GM18868 (cell line): ENCODE measurements at regions not wholly inside any gene's neighbourhood (a gene's known extent, or its start where the extent isn't known, plus 50 kb on each side); places are given as distances from the start of the nearest gene placed in this dataset.

Experiments
- ATAC-seq: cut with Tn5 transposase; IDR thresholded peaks from one replicate; pipeline ENCODE4 v1.9.1; 2021; ENCODE audit warnings: mild to moderate bottlenecking, moderate library complexity; ENCODE audit not compliant: unreplicated experiment

DNA sequence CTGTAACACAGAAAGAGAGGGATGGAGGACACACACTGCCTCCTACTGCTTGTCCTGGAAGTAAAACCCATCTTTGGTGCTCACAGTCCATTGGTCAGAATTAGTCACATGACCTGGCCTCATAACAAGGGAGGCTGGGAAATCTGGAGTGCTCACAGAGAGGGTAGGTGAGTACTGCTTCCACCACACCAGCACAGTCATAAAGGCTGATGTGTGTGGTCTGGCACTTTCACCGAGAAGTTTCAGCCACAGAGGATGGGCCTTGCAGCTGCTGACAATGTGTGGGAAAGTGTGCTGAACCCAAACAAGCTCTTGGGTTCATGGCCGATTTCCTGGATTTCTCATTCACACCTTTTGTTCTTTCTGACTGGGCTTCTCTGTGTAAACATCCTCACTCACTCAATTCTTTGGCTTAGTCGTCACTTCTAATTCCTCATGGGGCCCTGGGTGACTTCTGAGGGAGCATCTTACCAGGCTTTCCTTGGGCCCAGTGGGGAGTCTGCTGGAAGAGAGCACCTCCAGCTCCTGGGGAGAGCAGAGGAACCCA is 100.7 kb downstream of the ASB7 start:
- ATAC-seq: peak; percentile 100

GRCh38 chr15:100703671-100704070 is 101.3 kb downstream of the ASB7 start:
- no peak for ATAC-seq

DNA sequence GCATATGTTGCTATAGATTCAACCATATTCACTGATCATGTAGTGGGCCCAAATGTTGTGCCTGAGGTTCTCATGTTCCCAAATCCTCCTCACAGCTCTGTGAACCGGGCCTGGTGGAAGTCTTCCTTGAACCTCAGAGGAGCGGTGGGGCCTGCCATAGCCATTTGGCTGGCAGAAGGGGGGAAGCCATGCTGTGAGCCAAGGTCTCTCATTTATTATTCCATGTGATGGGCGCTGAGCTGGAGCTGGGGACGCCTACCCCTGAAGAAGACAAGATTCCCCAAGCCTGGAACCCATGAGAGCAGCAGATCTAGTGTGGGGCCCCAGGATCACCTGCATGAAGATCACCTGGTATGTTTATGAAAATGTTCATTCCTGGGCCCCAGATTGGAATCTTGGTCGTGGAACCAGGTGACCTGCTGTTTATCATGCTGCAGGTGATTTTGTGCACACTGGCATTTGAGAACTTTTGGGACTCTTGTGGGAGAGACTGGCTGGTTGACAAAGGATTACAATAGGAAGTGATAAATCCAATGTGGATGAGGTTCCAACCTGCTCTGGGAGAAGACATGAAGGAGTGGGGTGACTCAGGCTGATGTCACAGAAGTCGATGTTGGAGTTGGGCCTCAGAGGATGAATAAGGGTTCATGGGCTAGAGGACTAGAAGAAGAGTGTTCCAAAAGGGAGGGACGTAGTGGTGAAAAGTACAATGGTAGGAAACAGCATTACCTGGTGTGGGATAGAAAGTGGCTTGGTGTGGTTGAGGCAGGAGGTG is 102.1 kb downstream of the ASB7 start:
- no peak for ATAC-seq

DNA sequence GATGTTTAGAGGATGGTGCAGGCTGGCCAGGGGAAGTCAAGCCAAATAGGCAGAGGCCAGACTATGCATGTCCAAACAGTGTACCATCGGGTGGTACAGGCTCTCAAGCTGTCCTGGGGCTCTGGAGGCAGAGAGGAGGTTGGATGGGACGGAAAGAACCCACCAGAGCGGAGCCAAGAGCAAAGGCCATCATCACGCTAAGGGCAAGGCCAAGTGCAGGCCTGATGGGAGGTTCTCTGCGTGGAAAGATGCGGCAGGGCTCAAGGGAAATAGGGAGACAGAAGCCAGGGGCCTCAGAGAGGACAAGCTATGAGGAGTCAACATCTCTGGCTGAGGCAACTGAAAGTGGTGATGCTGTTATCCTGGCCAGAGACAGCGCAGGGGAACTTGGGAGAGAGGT is 102.7 kb downstream of the ASB7 start:
- no peak for ATAC-seq

DNA sequence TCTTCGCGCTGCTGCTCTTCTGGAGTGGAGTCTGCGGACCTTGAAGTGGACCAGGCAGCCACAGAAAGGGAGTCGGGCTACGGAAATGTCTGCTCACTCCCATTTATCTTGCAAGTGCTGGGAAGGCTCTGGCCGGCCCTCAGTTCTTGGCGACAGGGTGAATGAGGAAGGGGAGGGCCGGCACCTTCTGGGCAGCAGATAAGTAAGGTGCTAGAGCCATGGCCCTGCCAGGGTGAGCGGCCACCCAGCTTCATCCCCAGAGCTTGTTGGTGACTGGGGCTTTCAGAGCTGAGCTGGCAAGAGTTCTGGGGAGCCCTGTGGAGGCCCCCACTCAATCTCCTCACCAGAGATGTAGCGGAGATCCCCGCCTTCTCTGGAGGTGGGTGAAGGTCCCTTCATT is 103.5 kb downstream of the ASB7 start:
- no peak for ATAC-seq

GRCh38 chr15:100707229-100707628 is 104.8 kb downstream of the ASB7 start:
- ATAC-seq: no peak

GRCh38 chr15:100708916-100709315 is 106.5 kb downstream of the ASB7 start:
- no peak for ATAC-seq

- ATAC-seq: no peak
Observed at GRCh38 chr15:100710222-100710621, 107.8 kb downstream of the ASB7 start.

- no peak for ATAC-seq
Observed at GRCh38 chr15:100710744-100711515, 108.5 kb downstream of the ASB7 start.

DNA sequence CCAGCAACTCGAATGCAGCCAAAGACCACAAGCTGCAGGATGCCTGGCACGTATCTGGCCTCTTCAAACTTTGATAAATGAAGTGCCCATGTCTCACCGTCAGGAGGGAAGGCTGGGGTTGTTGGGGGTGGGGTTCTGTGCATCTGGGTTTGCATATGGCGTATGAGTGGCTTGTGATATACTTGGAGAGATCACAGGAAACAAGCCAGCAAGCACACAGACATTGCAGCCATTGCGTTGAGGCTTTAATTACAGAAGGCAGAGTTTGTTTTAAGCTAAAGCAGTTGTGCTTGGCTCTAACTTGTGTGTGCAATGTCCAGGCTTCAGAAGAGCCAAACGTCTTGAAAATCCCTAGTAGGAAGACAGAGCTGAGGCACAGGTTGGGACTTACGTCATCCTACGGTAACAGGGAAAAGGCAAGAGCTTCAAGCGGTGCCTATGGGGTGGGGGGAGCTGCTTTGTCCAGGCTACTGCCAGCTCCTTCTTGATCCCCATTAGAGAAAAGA is 109.2 kb downstream of the ASB7 start:
- no peak for ATAC-seq

DNA sequence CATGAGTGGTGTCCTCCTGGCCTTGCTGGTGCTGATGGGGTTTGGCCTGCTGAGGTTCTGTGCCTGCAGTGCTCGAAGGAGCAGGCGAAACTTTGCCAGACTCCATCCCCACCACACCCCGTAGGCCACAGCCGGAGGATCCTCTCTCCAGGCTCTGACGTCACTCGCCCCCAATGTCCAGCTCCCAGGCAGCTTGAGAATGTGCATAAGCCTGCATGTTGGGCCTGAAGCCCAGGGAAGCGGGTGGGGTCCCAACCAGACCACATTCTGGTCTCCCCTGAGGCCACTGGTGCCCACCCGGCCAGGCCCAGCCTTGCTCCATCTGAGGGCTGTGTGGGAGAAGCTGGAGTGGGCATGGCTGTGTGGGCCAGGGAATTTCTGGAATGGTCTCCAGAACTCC is 109.8 kb downstream of the ASB7 start:
- no peak for ATAC-seq

GRCh38 chr15:100713163-100713867 is 110.9 kb downstream of the ASB7 start:
- ATAC-seq: no peak

DNA sequence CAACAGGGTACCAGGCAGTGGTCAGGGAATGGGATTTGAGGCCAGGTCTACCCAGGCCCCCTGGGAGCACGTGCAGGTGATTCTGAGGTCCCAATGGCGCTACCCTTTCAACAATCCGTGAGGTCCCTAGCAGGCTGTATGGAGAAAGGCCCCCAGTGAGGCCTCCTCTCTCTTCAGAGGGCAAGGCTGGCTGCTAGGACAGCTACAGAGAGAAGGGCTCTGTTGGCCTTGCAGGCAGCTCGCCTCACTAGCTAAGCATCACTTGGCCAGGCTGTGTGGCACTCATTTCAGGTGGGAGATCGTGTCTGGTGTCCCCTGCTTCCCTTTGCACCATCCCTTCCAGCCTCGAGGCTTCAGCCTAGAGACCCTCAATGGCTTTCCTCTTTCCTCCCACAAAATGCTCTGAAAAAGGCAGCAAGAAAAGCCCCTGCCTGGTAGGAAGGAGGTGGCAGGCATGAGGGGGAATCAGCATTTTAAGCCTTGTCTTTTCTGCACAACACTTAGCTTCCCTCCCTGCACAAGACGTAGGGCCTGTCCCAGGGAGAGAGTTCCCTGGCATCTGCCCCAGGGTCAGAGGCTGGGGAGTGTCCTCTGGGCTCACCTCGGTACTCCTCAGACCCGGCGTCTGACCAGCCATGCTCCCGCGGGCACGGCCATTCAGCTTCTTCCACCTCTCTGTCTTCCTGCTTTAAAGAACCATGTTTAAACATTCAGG is 111.8 kb downstream of the ASB7 start:
- no peak for ATAC-seq

- no peak for ATAC-seq
Observed at GRCh38 chr15:100714749-100715342, 112.5 kb downstream of the ASB7 start.

DNA sequence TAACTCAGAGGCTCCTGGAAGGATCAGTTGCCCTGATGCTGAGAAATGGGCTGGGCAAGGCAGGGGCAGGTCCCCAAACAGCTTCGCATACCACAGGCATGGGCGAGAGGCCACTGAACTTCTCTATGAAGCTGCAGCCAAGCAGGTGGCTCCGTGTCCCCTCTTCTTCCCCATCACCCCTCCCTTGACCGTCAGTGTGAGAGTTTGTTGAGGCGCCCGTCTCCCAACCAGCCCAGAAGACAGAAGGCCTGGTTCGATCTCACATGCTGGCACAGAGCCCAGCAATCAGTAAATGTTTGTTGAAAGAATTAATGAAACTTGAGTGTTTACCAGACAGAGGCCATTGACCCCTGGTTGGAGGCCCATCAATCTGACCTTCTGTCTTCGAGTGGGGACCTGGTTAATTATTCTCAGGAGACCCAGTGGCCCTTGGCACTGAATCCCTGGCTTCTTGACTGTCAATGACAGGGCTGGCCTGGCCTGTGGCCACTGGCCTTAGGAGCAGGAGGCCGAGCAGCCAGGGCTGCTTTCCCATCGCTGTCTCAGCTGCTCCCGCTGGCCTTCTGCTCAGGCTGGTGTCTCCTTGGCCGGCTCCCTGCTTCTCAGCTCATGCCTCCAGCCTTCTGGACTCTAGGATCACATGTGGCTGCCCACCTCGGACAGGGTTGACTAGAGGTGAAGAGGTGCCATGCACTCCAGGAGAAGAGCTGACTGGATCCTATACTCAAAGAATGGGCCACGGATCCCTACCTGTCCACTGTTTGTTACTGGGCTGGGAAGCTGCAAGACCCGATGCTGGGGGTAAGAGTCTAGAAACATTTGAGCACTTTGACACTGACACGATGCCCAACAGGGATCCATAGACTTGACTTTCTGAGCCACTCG is 113.4 kb downstream of the ASB7 start:
- no peak for ATAC-seq

GRCh38 chr15:100716456-100717085 is 114.2 kb downstream of the ASB7 start:
- ATAC-seq: no peak

- no peak for ATAC-seq
Observed at GRCh38 chr15:100717596-100717995, 115.2 kb downstream of the ASB7 start.

- ATAC-seq: no peak
Observed at GRCh38 chr15:100718075-100718980, 115.9 kb downstream of the ASB7 start.
